Stimulated activated CD4-positive, alpha-beta T cell treated with anti-CD3 and anti-CD28 coated beads, Interleukin-15, amount 100 ng/mL, for 24 hours (primary cell): ENCODE measurements at regions not wholly inside any gene's neighbourhood (a gene's known extent, or its start where the extent isn't known, plus 50 kb on each side); places are given as distances from the start of the nearest gene placed in this dataset.
A peak's percentile ranks its signal among the peaks of the same experiment; 100 is the strongest.

Experiments used
- DNase-seq: peaks from one replicate; pipeline ENCODE4 v3.0.0-alpha.2; 2020

- DNase-seq = no peak
Measured at GRCh38 chr10:78960316-78960800, 108.4 kb upstream of the ZMIZ1 start.

DNA sequence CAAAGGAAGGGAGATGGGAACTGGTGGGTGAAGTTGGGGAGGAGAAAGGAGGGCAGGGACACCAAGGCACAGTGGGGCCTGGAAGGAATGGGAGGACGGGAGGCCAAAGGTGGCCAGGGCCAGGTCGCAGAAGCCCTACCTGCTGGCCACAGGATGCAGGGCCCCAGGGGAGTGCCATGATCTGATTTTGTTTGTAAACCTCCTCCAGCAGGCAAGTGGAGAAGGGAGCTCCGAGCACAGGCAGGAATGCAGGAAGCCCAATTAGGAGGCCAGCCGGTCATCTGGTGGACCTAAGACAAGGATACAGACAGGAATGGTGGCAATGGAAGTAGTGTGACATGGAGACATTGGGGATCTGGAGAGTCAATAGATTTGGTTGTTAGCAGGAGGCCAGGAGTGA lies 107.0 kb upstream of the ZMIZ1 start:
- DNase-seq = no peak

- no peak for DNase-seq
Measured at GRCh38 chr10:78963074-78964034, 105.4 kb upstream of the ZMIZ1 start.

DNA sequence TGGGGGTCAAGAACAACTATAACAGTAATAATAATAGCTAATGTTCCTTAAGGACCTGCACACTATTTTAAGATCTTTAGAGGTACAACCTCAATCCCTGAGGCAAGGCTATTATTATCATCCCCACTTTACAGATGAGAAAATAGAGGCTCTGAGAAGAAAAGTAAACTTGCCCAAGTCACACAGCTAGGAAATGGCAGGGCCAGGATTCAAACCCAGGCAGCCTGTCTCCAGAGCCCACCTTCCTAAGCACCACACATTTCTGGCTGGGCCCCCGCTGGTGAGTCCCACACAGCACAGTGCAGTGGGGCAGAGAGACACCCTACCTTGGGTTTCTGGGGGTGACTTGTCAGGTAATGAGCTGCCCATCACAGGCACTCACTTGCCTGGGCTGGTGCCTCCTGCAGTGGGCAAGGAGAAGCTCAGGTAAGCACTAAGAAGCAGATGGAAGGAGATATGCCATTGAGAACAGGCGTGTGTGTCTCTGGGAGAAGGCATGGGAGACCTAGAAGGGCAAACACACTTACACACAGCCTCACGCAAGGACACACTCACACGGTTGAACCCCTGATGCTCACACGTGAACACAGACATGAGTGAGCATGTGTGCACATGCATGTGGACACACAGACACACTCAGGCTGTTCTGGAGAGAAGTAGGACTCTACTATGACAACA lies 104.4 kb upstream of the ZMIZ1 start:
- no peak for DNase-seq

DNA sequence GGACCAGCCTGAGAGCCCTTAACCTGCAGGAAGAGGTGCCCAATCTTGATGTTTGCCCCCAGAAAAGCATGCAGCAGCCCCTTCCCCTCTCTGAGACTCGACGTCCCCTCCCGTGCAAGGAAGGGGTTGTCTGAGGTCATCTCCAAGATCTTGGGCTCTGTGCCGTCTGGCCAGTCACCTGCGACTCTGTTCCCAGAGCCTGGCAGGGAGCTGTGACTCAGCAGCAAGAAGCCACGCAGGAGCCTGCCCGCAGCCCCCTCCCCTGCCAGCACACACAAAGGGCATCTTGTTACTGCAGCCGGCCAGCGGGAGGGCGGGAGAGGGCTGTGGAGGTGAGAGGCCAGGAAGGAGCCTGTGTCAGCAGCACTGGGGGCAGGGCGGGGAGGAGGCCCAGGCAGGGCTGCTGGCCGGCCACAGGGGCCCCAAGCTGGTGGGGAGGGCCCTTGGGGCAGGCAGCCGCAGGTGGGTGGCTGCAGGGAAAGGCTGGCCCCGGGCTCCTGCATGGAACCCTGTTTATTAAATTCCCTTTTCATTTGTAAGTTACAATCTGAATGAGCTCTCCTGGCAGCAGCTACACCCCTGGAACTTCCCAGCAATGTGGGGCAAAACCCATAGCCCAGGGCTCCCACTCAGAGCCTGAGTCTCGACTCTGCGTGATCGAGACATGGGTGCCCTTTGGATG lies 103.7 kb upstream of the ZMIZ1 start:
- DNase-seq = no peak

DNA sequence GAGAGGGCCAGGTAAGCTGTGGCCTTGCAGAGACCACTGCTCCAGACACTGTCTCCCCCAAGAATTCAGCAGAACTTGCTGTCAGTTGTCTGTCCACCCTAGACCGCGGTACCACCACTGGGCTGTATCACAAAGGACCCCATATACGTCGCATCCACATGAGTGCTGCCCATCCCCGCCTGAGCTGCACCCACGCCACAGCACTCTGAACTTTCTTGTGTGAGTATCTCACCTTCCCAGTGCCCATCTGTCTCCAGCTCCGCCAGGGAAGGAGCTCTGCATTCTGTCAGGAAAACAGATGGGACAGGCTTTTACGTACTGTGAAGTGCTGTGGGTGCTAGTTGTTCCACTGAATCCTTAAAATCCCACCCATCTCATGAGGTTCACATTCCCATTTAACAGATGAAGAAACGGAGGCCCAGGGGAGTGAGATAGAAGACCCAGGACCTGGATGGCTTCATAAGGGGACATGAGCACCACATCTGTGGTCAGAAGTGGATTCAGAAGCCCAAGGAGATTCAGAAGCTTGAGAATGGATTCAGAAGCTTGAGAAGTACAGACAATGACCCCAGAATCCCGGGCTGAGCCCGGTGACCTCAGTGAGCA lies 102.5 kb upstream of the ZMIZ1 start:
- DNase-seq = no peak

DNA sequence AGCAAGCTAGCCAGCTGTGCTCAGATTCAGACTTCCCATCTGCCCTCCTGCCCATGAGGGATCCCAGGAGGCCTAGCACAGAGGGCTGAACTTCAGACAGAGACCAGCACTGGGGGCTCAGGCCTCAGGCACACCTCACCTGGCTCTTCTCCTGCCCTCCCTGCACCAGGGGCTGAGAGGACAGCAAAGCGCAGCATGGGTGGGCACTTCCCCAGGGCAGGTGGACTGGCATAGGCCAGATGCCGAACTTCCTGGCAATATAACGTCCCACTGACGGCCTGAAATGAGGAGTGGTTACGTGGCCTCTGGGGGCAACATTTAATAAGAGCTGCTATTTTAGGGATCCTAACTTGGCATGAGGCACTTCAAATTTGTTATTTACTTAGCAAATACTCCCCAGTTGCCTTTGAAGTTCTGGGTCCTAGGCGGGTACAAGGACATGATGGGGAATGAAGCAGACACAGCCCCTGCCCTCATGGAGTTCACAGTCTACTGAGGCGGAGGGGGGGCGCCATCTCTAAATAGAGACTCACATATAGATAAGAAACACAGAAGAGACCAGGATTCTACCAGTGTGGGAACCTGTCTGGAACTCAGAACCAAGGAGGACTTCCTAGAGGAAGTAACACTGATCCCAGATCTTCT lies 101.8 kb upstream of the ZMIZ1 start:
- no peak for DNase-seq

GRCh38 chr10:78968300-78968942 lies 100.3 kb upstream of the ZMIZ1 start:
- no peak for DNase-seq

DNA sequence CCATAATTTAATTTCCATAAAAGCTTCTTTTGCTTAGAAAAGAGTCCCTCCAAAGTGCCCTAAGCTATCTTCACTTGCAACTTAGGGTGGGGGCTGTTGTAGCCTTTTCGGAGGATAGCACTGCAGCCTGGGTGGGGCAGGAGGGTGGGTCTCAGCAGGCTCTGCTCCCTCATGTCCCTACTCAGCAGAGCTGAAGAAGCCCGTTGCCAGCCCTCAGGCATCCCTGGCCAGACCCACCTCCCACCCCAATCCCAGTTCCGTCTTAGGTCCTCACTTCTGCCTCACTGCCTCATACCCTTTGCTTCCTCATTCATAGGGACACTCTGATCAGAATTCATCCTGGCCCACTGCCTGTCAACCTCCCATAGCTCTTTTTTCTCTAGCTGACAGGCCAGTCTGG lies 99.8 kb upstream of the ZMIZ1 start:
- DNase-seq = no peak

GRCh38 chr10:78969719-78970118 lies 99.0 kb upstream of the ZMIZ1 start:
- DNase-seq = no peak

- DNase-seq = no peak
Measured at GRCh38 chr10:78970261-78970660, 98.5 kb upstream of the ZMIZ1 start.

DNA sequence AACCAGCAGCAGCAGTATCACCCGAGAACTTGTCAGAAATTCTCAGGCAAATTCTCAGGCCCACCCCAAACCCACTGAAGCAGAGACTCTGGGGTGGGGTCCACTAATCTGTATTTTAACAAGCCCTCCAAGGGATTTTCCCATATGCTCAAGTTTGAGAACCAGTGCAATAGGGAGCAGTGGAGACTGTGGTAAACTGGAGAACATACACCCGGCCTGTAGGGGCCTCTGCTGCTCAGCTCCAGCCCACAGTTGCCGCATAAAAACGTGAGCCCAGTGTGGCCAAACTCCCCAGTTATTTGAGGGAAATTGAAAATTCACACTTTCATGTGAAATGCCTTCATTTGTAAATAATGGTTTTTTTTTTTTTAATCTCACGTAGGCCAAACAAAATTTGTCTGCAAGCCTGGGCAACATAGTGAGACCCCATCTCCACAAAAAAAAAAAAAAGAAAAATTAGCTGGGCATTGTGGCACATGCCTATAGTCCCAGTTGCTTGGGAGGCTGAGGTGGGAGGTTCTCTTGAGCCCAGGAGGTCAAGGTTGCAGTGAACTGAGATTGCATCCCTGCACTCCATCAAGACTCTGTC lies 97.6 kb upstream of the ZMIZ1 start:
- DNase-seq = no peak

- DNase-seq = no peak
Measured at GRCh38 chr10:78972160-78972946, 96.4 kb upstream of the ZMIZ1 start.

GRCh38 chr10:78972947-78973900 lies 95.5 kb upstream of the ZMIZ1 start:
- DNase-seq = peak; percentile 76

DNA sequence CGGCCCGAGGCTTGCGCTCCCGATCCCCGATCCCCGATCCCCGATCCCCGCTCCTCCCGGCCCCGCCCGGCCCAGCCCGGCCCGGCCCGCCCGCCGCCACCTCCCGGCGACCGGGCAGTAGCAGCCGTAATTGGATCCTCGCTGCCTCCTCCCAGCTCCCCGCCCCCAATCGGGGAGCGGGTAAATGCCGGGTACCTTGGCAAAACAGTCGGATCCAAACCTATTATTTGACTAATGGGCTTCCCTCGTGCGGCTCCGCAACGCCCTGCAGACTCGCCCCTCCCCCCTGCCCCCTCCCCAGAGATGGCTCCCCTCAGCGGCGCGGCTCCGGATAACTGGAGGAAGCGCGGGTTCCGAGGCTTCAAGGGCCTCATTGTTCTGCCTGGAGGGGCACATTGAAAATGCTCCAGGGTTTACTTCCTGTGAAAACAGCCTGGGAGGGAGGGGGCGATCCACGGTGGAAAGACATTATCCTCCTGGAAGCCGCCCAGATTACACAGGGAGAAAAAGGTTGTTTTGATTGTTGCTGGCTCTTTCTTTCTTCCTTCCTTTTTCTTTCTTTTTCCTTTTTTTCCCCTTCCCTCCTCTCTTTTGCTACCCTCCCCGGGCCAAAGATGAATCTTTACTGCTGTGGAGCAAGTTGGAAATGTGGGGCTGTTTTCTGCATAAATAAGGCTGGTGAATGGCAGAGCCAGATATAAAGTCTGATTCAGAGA lies 94.7 kb upstream of the ZMIZ1 start:
- DNase-seq = peak; percentile 61

GRCh38 chr10:78974617-78975317 lies 94.0 kb upstream of the ZMIZ1 start:
- peak; percentile 76 for DNase-seq

GRCh38 chr10:78975926-78976325 lies 92.8 kb upstream of the ZMIZ1 start:
- DNase-seq = no peak
